Ascending aorta (tissue), 2 donors: ENCODE measurements at regions not wholly inside any gene's neighbourhood (a gene's known extent, or its start where the extent isn't known, plus 50 kb on each side); places are given as distances from the start of the nearest gene placed in this dataset.

Experiments
- DNase-seq, 2 donors: peaks; one replicate each; pipeline ENCODE4 v3.0.0-alpha.2; 2019; ENCODE audit warnings: low spot score in 2 of 2
- H3K27ac ChIP-seq, 2 donors: fragments of 200-600 bp; sonication (generic); one replicate each; pipeline ENCODE4 v1.5.1; 2016 to 2017; ENCODE audit warnings: mild to moderate bottlenecking in 1 of 2
- H3K27me3 ChIP-seq: fragments of 200-600 bp; sonication (generic); one replicate; pipeline ENCODE4 v1.5.1; 2017
- H3K36me3 ChIP-seq, 2 donors: fragments of 200-600 bp; sonication (generic); one replicate each; pipeline ENCODE4 v1.5.1; 2016
- H3K4me1 ChIP-seq, 2 donors: fragments of 200-600 bp; sonication (generic); one replicate each; pipeline ENCODE4 v1.5.1; 2016 to 2017; ENCODE audit warnings: mild to moderate bottlenecking in 1 of 2
- H3K4me3 ChIP-seq, 2 donors: fragments of 200-600 bp; sonication (generic); one replicate each; pipeline ENCODE4 v1.5.1; 2016 to 2017; ENCODE audit warnings: mild to moderate bottlenecking in 1 of 2
- H3K9me3 ChIP-seq, 2 donors: fragments of 200-600 bp; sonication (generic); one replicate each; pipeline ENCODE4 v1.5.1; 2016
- CTCF ChIP-seq, 3 experiments: fragments of 200-600 bp in 2 of 3; fragments of 450-650 bp in 1 of 3; sonication (generic) in 2 of 3; IDR thresholded peaks; one replicate each; pipeline ENCODE4 v1.5.1; 2016 to 2019; ENCODE audit warnings: antibody characterized with exemption in 3 of 3, mild to moderate bottlenecking in 1 of 3, moderate library complexity in 1 of 3
- intact Hi-C: fragments of 100-400 bp; cut with DNase I; formaldehyde crosslinking; loops from one replicate; pipeline ENCODE4 v1.15.1; 2023

GRCh38 chr18:24530630-24531111 lies 70.2 kb downstream of the HRH4 start:
- H3K4me1 ChIP-seq: no peaks in the 10 kb centered on the region
- no peaks in the 10 kb centered on the region for H3K36me3 ChIP-seq
- no peaks in the 10 kb centered on the region for H3K27me3 ChIP-seq
- intact Hi-C loops: no loop called here
- no peak for DNase-seq
- no peak overlapping the region for H3K27ac ChIP-seq
- TF ChIP-seq CTCF (IDR thresholded peaks at IDR 0.05): no peak
- H3K9me3 ChIP-seq: no peaks in the 10 kb centered on the region
- H3K4me3 ChIP-seq: no peak overlapping the region

GRCh38 chr18:24534271-24534670 lies 73.8 kb downstream of the HRH4 start:
- Histone ChIP-seq H3K27me3 (no peaks in the 10 kb centered on the region), H3K4me1 (no peaks in the 10 kb centered on the region), H3K4me3 (no peak overlapping the region), H3K9me3 (no peaks in the 10 kb centered on the region), H3K36me3 (no peaks in the 10 kb centered on the region), H3K27ac (no peak overlapping the region)
- no peak for TF ChIP-seq CTCF (IDR thresholded peaks at IDR 0.05)
- no peak for DNase-seq
- intact Hi-C loops: no loop called here

GRCh38 chr18:24534737-24535136 lies 74.3 kb downstream of the HRH4 start:
- no peak for DNase-seq

GRCh38 chr18:24535527-24536295 lies 75.3 kb downstream of the HRH4 start:
- Histone ChIP-seq H3K27me3 (no peaks in the 10 kb centered on the region), H3K36me3 (no peaks in the 10 kb centered on the region), H3K27ac (no peak overlapping the region), H3K4me3 (no peak overlapping the region), H3K9me3 (no peaks in the 10 kb centered on the region), H3K4me1 (no peaks in the 10 kb centered on the region)
- no peak for TF ChIP-seq CTCF (IDR thresholded peaks at IDR 0.05)
- intact Hi-C loops: no loop called here
- DNase-seq: no peak

More at GRCh38 chr18:24534737-24535136, 74.3 kb downstream of the HRH4 start:
- intact Hi-C loops: no loop called here
- no peaks in the 10 kb centered on the region for H3K36me3 ChIP-seq
- H3K27me3 ChIP-seq: no peaks in the 10 kb centered on the region
- no peak overlapping the region for H3K27ac ChIP-seq
- TF ChIP-seq CTCF (IDR thresholded peaks at IDR 0.05): no peak
- H3K4me3 ChIP-seq: no peak overlapping the region
- no peaks in the 10 kb centered on the region for H3K4me1 ChIP-seq
- no peaks in the 10 kb centered on the region for H3K9me3 ChIP-seq

GRCh38 chr18:24536326-24536725 lies 75.9 kb downstream of the HRH4 start:
- no peaks in the 10 kb centered on the region for H3K36me3 ChIP-seq
- DNase-seq: no peak
- H3K27me3 ChIP-seq: no peaks in the 10 kb centered on the region
- H3K9me3 ChIP-seq: no peaks in the 10 kb centered on the region
- H3K27ac ChIP-seq: no peak overlapping the region
- H3K4me1 ChIP-seq: no peaks in the 10 kb centered on the region
- intact Hi-C loops: no loop called here
- no peak for TF ChIP-seq CTCF (IDR thresholded peaks at IDR 0.05)
- H3K4me3 ChIP-seq: no peak overlapping the region
